HCT116 (cell line): ENCODE measurements at regions not wholly inside any gene's neighbourhood (a gene's known extent, or its start where the extent isn't known, plus 50 kb on each side); places are given as distances from the start of the nearest gene placed in this dataset.

Experiments used
- CBX3 ChIP-seq: IDR thresholded peaks from 2 replicates; pipeline ENCODE4 v1.6.1; 2012; ENCODE audit warnings: low read depth
- ELF1 ChIP-seq: IDR thresholded peaks from 2 replicates; pipeline ENCODE4 v1.6.1; 2012; ENCODE audit warnings: low read depth, borderline replicate concordance
- EZH2phosphoT487 ChIP-seq: fragments of 200-600 bp; IDR thresholded peaks from 2 replicates; pipeline ENCODE4 v1.6.1; 2018; ENCODE audit warnings: antibody characterized with exemption, borderline replicate concordance
- FOSL1 ChIP-seq: IDR thresholded peaks from 2 replicates; pipeline ENCODE4 v1.6.1; 2012; ENCODE audit warnings: low read depth
- JUND ChIP-seq: IDR thresholded peaks from 2 replicates; pipeline ENCODE4 v1.6.1; 2012
- MAX ChIP-seq: IDR thresholded peaks from 2 replicates; pipeline ENCODE4 v1.6.1; 2012
- POLR2A ChIP-seq: IDR thresholded peaks from 2 replicates; pipeline ENCODE4 v1.7.0; 2011; ENCODE audit warnings: borderline replicate concordance; ENCODE audit not compliant: insufficient read depth, insufficient read length; ENCODE audit errors: extremely low read depth
- POLR2AphosphoS5 ChIP-seq: IDR thresholded peaks from 2 replicates; pipeline ENCODE4 v1.6.1; 2011; ENCODE audit warnings: mild to moderate bottlenecking, low read depth, low read length, moderate library complexity
- YY1 ChIP-seq: IDR thresholded peaks from 2 replicates; pipeline ENCODE4 v1.6.1; 2011; ENCODE audit warnings: low read length, low read depth, moderate library complexity, mild to moderate bottlenecking; ENCODE audit not compliant: insufficient replicate concordance; ENCODE audit errors: extremely low read depth
- ZNF274 ChIP-seq: fragments of 200-500 bp; sonication (Bioruptor generic); IDR thresholded peaks from 2 replicates; pipeline ENCODE4 v1.6.1; 2014; ENCODE audit warnings: mild to moderate bottlenecking, low read depth, low read length, inconsistent platforms
- TF ChIP-seq, protein P1 (sequence below), 3 experiments: fragments of 200-600 bp in 1 of 3; sonication (generic) in 1 of 3; IDR thresholded peaks in 2 of 3; conservative IDR thresholded peaks in 1 of 3; 2 replicates each; pipeline ENCODE4 v1.5.1; 2012 to 2017; ENCODE audit warnings: low read depth in 2 of 3, low read length in 2 of 3, antibody characterized with exemption in 1 of 3, borderline replicate concordance in 1 of 3, control low read depth in 1 of 3, mild to moderate bottlenecking in 1 of 3, mixed read lengths in 1 of 3, mixed run types in 1 of 3, moderate library complexity in 1 of 3; ENCODE audit not compliant: insufficient read depth in 1 of 3
- TF ChIP-seq, protein P2 (sequence below): IDR thresholded peaks from 2 replicates; pipeline ENCODE4 v1.6.1; 2012

DNA sequence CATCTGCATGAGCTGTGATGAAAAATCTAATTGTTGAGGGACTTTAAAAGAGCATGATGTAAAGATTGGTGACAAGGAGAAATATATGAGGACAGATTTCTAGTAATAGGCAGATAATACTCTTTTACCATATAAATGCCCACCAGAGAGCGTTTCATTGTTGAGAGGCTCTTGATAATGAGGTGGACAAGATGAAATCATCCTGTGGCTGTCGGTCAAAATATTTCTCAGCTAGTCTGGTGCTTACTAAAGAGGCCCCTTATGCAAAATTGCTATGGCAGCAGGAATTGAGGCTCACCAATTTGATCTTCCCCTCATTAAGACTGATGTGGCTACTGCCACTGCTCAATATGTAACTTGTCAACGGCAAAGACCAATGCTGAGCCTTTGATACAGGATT is 225.0 kb upstream of the RASGRP1 start:
- TF ChIP-seq CBX3 (no peak), ELF1 (no peak), EZH2phosphoT487 (no peak), FOSL1 (no peak), POLR2AphosphoS5 (no peak), JUND (no peak), ZNF274 (no peak), POLR2A (no peak), YY1 (no peak), MAX (no peak)
- TF ChIP-seq, protein P1, sequence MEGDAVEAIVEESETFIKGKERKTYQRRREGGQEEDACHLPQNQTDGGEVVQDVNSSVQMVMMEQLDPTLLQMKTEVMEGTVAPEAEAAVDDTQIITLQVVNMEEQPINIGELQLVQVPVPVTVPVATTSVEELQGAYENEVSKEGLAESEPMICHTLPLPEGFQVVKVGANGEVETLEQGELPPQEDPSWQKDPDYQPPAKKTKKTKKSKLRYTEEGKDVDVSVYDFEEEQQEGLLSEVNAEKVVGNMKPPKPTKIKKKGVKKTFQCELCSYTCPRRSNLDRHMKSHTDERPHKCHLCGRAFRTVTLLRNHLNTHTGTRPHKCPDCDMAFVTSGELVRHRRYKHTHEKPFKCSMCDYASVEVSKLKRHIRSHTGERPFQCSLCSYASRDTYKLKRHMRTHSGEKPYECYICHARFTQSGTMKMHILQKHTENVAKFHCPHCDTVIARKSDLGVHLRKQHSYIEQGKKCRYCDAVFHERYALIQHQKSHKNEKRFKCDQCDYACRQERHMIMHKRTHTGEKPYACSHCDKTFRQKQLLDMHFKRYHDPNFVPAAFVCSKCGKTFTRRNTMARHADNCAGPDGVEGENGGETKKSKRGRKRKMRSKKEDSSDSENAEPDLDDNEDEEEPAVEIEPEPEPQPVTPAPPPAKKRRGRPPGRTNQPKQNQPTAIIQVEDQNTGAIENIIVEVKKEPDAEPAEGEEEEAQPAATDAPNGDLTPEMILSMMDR (IDR thresholded peaks at IDR 0.05 in 2 of 3, conservative IDR thresholded peaks at IDR 0.05 in 1 of 3; ENCODE audit: borderline replicate concordance in 1 of 3, insufficient read depth in 1 of 3, low read depth in 2 of 3, low read length in 2 of 3) = no peak
- TF ChIP-seq, protein P2, sequence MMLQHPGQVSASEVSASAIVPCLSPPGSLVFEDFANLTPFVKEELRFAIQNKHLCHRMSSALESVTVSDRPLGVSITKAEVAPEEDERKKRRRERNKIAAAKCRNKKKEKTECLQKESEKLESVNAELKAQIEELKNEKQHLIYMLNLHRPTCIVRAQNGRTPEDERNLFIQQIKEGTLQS = no peak
